Neural progenitor cell (in vitro differentiated cells): ENCODE measurements at regions not wholly inside any gene's neighbourhood (a gene's known extent, or its start where the extent isn't known, plus 50 kb on each side); places are given as distances from the start of the nearest gene placed in this dataset.
A peak's percentile ranks its signal among the peaks of the same experiment; 100 is the strongest.

Experiments used
- DNase-seq: peaks from one replicate; pipeline ENCODE4 v3.0.0-alpha.2; 2016; ENCODE audit warnings: low spot score
- H2AFZ ChIP-seq: fragments of 200-600 bp; sonication (generic); replicated peaks from 2 replicates; pipeline ENCODE4 v1.6.1; 2016; ENCODE audit warnings: antibody characterized with exemption
- H3F3A ChIP-seq: fragments of 200-600 bp; sonication (generic); 2 replicates; pipeline ENCODE4 v1.6.1; 2016; ENCODE audit warnings: antibody characterized with exemption, low read depth
- H3K27ac ChIP-seq: fragments of 200-600 bp; sonication (generic); 2 replicates; pipeline ENCODE4 v1.5.1; 2016; ENCODE audit warnings: mild to moderate bottlenecking
- H3K27me3 ChIP-seq: fragments of 200-600 bp; sonication (generic); 2 replicates; pipeline ENCODE4 v1.6.1; 2016; ENCODE audit warnings: mild to moderate bottlenecking, moderate library complexity
- H3K36me3 ChIP-seq: fragments of 200-600 bp; sonication (generic); 2 replicates; pipeline ENCODE4 v1.5.1; 2016
- H3K4me1 ChIP-seq: fragments of 200-600 bp; sonication (generic); 2 replicates; pipeline ENCODE4 v1.6.1; 2016; ENCODE audit warnings: mixed run types
- H3K4me2 ChIP-seq: fragments of 200-600 bp; sonication (generic); 2 replicates; pipeline ENCODE4 v1.6.1; 2016
- H3K4me3 ChIP-seq: fragments of 200-600 bp; sonication (generic); 2 replicates; pipeline ENCODE4 v1.5.1; 2016
- H3K79me2 ChIP-seq: fragments of 200-600 bp; sonication (generic); 2 replicates; pipeline ENCODE4 v1.6.1; 2016; ENCODE audit warnings: low read depth
- H3K9ac ChIP-seq: fragments of 200-600 bp; sonication (generic); 2 replicates; pipeline ENCODE4 v1.6.1; 2016
- H3K9me3 ChIP-seq: fragments of 200-600 bp; sonication (generic); 2 replicates; pipeline ENCODE4 v1.5.1; 2016; ENCODE audit warnings: low read depth
- H4K20me1 ChIP-seq: fragments of 200-600 bp; sonication (generic); 2 replicates; pipeline ENCODE4 v1.6.1; 2016; ENCODE audit warnings: low read depth
- H3K27ac Mint-ChIP-seq: 3 replicates; pipeline ENCODE4 v1.8.0; 2021; ENCODE audit warnings: mixed read lengths
- H3K27me3 Mint-ChIP-seq: 2 replicates; pipeline ENCODE4 v1.8.0; 2022; ENCODE audit warnings: low read depth, mild to moderate bottlenecking, inconsistent platforms, moderate library complexity, mixed read lengths; ENCODE audit not compliant: insufficient read depth
- H3K36me3 Mint-ChIP-seq: 3 replicates; pipeline ENCODE4 v1.8.0; 2021; ENCODE audit warnings: mixed read lengths
- H3K4me1 Mint-ChIP-seq: 3 replicates; pipeline ENCODE4 v1.8.0; 2021; ENCODE audit warnings: mixed read lengths
- H3K4me3 Mint-ChIP-seq: 3 replicates; pipeline ENCODE4 v1.8.0; 2021; ENCODE audit warnings: mild to moderate bottlenecking, moderate library complexity, mixed read lengths
- H3K9me3 Mint-ChIP-seq: 3 replicates; pipeline ENCODE4 v1.8.0; 2020; ENCODE audit warnings: mixed read lengths
- EZH2 ChIP-seq: fragments of 200-600 bp; sonication (generic); IDR thresholded peaks from 2 replicates; pipeline ENCODE4 v1.6.1; 2017; ENCODE audit warnings: antibody characterized with exemption, mild to moderate bottlenecking, moderate library complexity
- EZH2phosphoT487 ChIP-seq: fragments of 200-600 bp; sonication (generic); IDR thresholded peaks from 2 replicates; pipeline ENCODE4 v1.6.1; 2017; ENCODE audit warnings: antibody characterized with exemption
- TF ChIP-seq, protein P1 (sequence below): fragments of 200-600 bp; sonication (generic); IDR thresholded peaks from 2 replicates; pipeline ENCODE4 v1.5.1; 2017; ENCODE audit warnings: antibody characterized with exemption, mild to moderate bottlenecking

DNA sequence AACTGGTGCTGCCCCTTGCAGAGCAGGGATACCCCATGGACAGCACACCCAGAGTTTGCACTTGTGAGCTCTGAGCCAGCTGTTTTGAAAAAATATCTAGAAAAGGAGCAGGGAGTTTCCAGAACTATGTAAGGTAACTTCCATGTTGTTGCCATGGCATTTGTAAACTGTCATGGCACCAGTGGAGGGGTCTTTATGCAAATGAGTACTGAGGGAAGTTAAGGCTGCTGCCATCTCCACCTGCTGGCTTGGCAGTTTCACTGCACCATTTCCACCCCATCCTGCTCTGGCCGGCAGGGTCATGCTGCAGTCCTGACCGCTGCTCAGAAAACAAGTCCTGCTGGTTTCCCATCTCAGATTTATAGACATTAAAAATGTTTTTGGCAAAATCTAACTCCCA is 52.3 kb upstream of the SNTG2 start:
- no peaks in the 10 kb centered on the region for H3K4me1 ChIP-seq
- Mint-ChIP-seq H3K27me3 (peaks cover 3% of the 10 kb centered on the region), H3K4me1 (peaks cover 5% of the 10 kb centered on the region), H3K36me3 (peaks cover 1% of the 10 kb centered on the region), H3K9me3 (peaks cover 10% of the 10 kb centered on the region), H3K27ac (no peak overlapping the region), H3K4me3 (no peak overlapping the region)
- H3K27me3 ChIP-seq: no peaks in the 10 kb centered on the region
- TF ChIP-seq EZH2phosphoT487 (no peak), EZH2 (no peak)
- TF ChIP-seq, protein P1, sequence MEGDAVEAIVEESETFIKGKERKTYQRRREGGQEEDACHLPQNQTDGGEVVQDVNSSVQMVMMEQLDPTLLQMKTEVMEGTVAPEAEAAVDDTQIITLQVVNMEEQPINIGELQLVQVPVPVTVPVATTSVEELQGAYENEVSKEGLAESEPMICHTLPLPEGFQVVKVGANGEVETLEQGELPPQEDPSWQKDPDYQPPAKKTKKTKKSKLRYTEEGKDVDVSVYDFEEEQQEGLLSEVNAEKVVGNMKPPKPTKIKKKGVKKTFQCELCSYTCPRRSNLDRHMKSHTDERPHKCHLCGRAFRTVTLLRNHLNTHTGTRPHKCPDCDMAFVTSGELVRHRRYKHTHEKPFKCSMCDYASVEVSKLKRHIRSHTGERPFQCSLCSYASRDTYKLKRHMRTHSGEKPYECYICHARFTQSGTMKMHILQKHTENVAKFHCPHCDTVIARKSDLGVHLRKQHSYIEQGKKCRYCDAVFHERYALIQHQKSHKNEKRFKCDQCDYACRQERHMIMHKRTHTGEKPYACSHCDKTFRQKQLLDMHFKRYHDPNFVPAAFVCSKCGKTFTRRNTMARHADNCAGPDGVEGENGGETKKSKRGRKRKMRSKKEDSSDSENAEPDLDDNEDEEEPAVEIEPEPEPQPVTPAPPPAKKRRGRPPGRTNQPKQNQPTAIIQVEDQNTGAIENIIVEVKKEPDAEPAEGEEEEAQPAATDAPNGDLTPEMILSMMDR: peak; percentile 58
- peaks cover 11% of the 10 kb centered on the region for H3K9me3 ChIP-seq
- H2AFZ ChIP-seq: no peak overlapping the region
- H3K36me3 ChIP-seq: no peaks in the 10 kb centered on the region
- no peaks in the 10 kb centered on the region for H3F3A ChIP-seq
- DNase-seq: peak; percentile 62
- no peak overlapping the region for H3K27ac ChIP-seq
- no peak overlapping the region for H3K4me2 ChIP-seq
- no peaks in the 10 kb centered on the region for H3K79me2 ChIP-seq
- no peak overlapping the region for H3K4me3 ChIP-seq
- no peaks in the 10 kb centered on the region for H4K20me1 ChIP-seq
- H3K9ac ChIP-seq: no peak overlapping the region

DNA sequence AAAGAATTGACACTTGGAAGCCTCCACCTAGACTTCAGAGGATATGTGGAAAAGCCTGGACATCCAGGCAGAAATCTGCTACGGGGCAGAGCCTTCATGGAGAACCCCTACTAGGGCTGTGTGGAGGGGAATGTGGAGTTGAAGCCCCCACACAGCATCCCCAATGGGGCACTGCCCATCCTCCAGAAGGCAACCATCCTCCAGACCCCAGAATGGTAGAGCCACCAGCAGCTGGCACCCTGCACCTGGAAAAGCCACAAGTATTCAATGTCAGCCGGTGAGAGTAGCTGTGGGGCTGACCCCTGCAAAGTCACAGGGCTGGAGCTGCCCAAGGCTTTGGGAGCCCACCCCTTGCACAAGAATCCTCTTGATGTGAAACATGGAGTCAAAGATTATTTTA is 53.6 kb upstream of the SNTG2 start:
- Mint-ChIP-seq H3K4me1 (peaks cover 5% of the 10 kb centered on the region), H3K9me3 (peaks cover 10% of the 10 kb centered on the region), H3K27me3 (peaks cover 3% of the 10 kb centered on the region), H3K27ac (no peak overlapping the region), H3K36me3 (peaks cover 1% of the 10 kb centered on the region), H3K4me3 (no peak overlapping the region)
- Histone ChIP-seq H3K36me3 (no peaks in the 10 kb centered on the region), H3K4me3 (no peak overlapping the region), H3F3A (no peaks in the 10 kb centered on the region), H3K9me3 (peaks cover 11% of the 10 kb centered on the region), H3K79me2 (no peaks in the 10 kb centered on the region), H4K20me1 (no peaks in the 10 kb centered on the region), H3K27me3 (no peaks in the 10 kb centered on the region), H3K9ac (no peak overlapping the region), H3K4me1 (no peaks in the 10 kb centered on the region), H3K4me2 (no peak overlapping the region), H2AFZ (no peak overlapping the region), H3K27ac (no peak overlapping the region)
- DNase-seq: no peak
- TF ChIP-seq, protein P1: no peak
- no peak for TF ChIP-seq EZH2
- no peak for TF ChIP-seq EZH2phosphoT487

DNA sequence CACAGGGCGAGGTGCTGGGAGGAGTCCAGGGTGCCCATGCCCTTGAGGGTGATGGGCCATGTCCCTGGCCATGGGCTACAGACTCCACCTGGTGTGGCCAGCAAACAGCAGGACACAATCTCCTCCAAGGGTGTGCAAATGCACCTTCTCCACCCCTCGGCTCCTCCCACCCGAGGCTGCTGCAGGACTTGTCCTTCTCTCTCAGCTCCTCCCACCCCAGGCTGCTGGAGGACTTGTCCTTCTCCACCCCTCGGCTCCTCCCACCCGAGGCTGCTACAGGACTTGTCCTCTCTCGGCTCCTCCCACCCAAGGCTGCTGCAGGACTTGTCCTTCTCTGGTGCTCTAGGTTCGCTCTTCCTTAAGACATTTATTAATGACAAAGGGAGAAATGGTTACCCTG is 57.3 kb upstream of the SNTG2 start:
- H3K79me2 ChIP-seq: no peaks in the 10 kb centered on the region
- peak; percentile 58 for DNase-seq
- no peaks in the 10 kb centered on the region for H3K9me3 ChIP-seq
- H3K9ac ChIP-seq: no peak overlapping the region
- no peak overlapping the region for H3K4me2 ChIP-seq
- no peaks in the 10 kb centered on the region for H3K27me3 ChIP-seq
- Mint-ChIP-seq H3K4me3 (no peak overlapping the region), H3K27me3 (no peaks in the 10 kb centered on the region), H3K9me3 (peaks cover 10% of the 10 kb centered on the region), H3K4me1 (peaks cover 12% of the 10 kb centered on the region), H3K36me3 (peaks cover 1% of the 10 kb centered on the region), H3K27ac (no peak overlapping the region)
- H3K27ac ChIP-seq: no peak overlapping the region
- H3F3A ChIP-seq: no peaks in the 10 kb centered on the region
- peak overlapping the region; percentile 42 for H2AFZ ChIP-seq
- H3K4me3 ChIP-seq: no peak overlapping the region
- TF ChIP-seq, protein P1: no peak
- TF ChIP-seq EZH2phosphoT487 (no peak), EZH2 (no peak)
- no peaks in the 10 kb centered on the region for H3K36me3 ChIP-seq
- no peaks in the 10 kb centered on the region for H4K20me1 ChIP-seq
- H3K4me1 ChIP-seq: no peaks in the 10 kb centered on the region

DNA sequence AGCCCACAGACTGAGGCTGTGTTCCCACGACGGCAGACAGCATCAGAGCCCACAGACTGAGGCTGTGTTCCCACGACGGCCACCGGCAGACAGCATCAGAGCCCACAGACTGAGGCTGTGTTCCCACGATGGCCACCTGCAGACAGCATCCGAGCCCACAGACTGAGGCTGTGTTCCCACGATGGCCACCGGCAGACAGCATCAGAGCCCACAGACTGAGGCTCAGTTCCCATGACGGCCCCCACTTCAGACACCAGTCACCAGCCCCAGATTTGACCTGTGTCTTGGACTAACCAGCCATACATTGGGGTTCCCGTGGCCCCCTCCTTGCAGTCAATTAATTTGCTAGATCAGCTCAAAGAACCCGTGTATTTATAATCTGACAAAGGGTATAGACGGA is 57.8 kb upstream of the SNTG2 start:
- no peak overlapping the region for H3K4me2 ChIP-seq
- peaks cover 10% of the 10 kb centered on the region for H3K9me3 Mint-ChIP-seq
- DNase-seq: no peak
- no peaks in the 10 kb centered on the region for H3F3A ChIP-seq
- H3K27ac ChIP-seq: no peak overlapping the region
- no peak overlapping the region for H3K4me3 ChIP-seq
- no peaks in the 10 kb centered on the region for H3K9me3 ChIP-seq
- H3K27me3 ChIP-seq: no peaks in the 10 kb centered on the region
- peaks cover 15% of the 10 kb centered on the region for H3K4me1 Mint-ChIP-seq
- H3K79me2 ChIP-seq: no peaks in the 10 kb centered on the region
- H3K36me3 Mint-ChIP-seq: peaks cover 1% of the 10 kb centered on the region
- H3K36me3 ChIP-seq: no peaks in the 10 kb centered on the region
- no peak overlapping the region for H2AFZ ChIP-seq
- H3K27me3 Mint-ChIP-seq: no peaks in the 10 kb centered on the region
- H4K20me1 ChIP-seq: no peaks in the 10 kb centered on the region
- no peak overlapping the region for H3K9ac ChIP-seq
- TF ChIP-seq EZH2 (no peak), EZH2phosphoT487 (no peak)
- TF ChIP-seq, protein P1: no peak
- H3K27ac Mint-ChIP-seq: no peak overlapping the region
- H3K4me3 Mint-ChIP-seq: no peak overlapping the region
- no peaks in the 10 kb centered on the region for H3K4me1 ChIP-seq
